Breast epithelium (tissue), 4 donors: ENCODE measurements at regions not wholly inside any gene's neighbourhood (a gene's known extent, or its start where the extent isn't known, plus 50 kb on each side); places are given as distances from the start of the nearest gene placed in this dataset.

ENCODE experiments used
- DNase-seq, 2 donors: peaks; one replicate each; pipeline ENCODE4 v3.0.0-alpha.2; 2019; ENCODE audit warnings: low spot score in 2 of 2
- H3K27ac ChIP-seq, 2 donors: fragments of 200-600 bp; sonication (generic) in 1 of 2; one replicate each; pipeline ENCODE4 v1.5.1; 2016 to 2019; ENCODE audit warnings: mild to moderate bottlenecking in 1 of 2
- H3K27me3 ChIP-seq, 2 donors: fragments of 200-600 bp; sonication (generic) in 1 of 2; one replicate each; pipeline versions ENCODE4 v1.5.1 to v1.6.0; 2017 to 2019; ENCODE audit warnings: control low read depth in 1 of 2, mild to moderate bottlenecking in 1 of 2
- H3K36me3 ChIP-seq: fragments of 200-600 bp; one replicate; pipeline ENCODE4 v1.5.1; 2019
- H3K4me1 ChIP-seq, 2 donors: fragments of 200-600 bp; sonication (generic); one replicate each; pipeline ENCODE4 v1.5.1; 2016 to 2019; ENCODE audit warnings: control low read depth in 1 of 2
- H3K4me3 ChIP-seq, 3 donors: fragments of 200-600 bp; sonication (generic); 1 replicate in 2 of 3; 2 replicates in 1 of 3; pipeline ENCODE4 v1.5.1; 2016 to 2019; ENCODE audit warnings: mild to moderate bottlenecking in 3 of 3, moderate library complexity in 2 of 3
- H3K9me3 ChIP-seq, 2 donors: fragments of 200-600 bp; sonication (generic) in 1 of 2; one replicate each; pipeline ENCODE4 v1.5.1; 2016 to 2019; ENCODE audit warnings: control low read depth in 1 of 2
- POLR2A ChIP-seq: fragments of 450-650 bp; IDR thresholded peaks from one replicate; pipeline ENCODE4 v1.6.1; 2016; ENCODE audit warnings: antibody characterized with exemption, mild to moderate bottlenecking, moderate library complexity
- POLR2AphosphoS5 ChIP-seq, 3 donors: sonication (generic); formaldehyde crosslinking; IDR thresholded peaks; one replicate each; pipeline ENCODE4 v1.6.1; 2017; ENCODE audit warnings: antibody characterized with exemption in 3 of 3
- intact Hi-C: fragments of 100-400 bp; cut with DNase I; formaldehyde crosslinking; loops from one replicate; pipeline ENCODE4 v1.15.1; 2023; ENCODE audit warnings: low total_unique reads
- TF ChIP-seq, protein P1 (sequence below), 3 donors: fragments of 450-650 bp; IDR thresholded peaks; one replicate each; pipeline ENCODE4 v1.5.1; 2016 to 2017; ENCODE audit warnings: antibody characterized with exemption in 3 of 3, mild to moderate bottlenecking in 3 of 3, moderate library complexity in 3 of 3

DNA sequence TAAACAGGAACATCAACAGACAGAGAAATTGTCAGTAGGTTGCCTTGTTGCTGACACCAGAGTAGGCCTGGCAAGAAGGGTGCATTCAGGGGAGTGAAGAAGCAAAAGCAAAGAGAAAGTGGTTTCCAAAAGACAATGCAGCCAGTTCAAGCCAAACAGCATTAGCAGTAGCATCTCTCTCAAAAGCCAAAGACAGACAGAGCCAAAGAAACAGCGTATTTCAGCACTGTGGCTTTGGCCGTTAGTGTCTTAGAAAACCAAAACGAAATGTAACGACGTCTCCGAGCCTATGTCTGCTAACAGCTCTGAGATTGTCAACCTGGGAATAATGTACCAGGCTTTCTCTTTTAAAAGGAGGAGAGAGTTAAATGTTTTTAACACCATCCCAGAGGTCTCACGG is 178.6 kb downstream of the NRP2 start:
- Histone ChIP-seq H3K4me3 (no peak overlapping the region), H3K36me3 (no peaks in the 10 kb centered on the region), H3K9me3 (no peaks in the 10 kb centered on the region), H3K27ac (no peak overlapping the region), H3K27me3 (no peaks in the 10 kb centered on the region), H3K4me1 (no peaks in the 10 kb centered on the region)
- no peak for DNase-seq
- intact Hi-C loops, result no loop called here
- no peak for TF ChIP-seq POLR2AphosphoS5 (IDR thresholded peaks at IDR 0.05)
- TF ChIP-seq, protein P1, sequence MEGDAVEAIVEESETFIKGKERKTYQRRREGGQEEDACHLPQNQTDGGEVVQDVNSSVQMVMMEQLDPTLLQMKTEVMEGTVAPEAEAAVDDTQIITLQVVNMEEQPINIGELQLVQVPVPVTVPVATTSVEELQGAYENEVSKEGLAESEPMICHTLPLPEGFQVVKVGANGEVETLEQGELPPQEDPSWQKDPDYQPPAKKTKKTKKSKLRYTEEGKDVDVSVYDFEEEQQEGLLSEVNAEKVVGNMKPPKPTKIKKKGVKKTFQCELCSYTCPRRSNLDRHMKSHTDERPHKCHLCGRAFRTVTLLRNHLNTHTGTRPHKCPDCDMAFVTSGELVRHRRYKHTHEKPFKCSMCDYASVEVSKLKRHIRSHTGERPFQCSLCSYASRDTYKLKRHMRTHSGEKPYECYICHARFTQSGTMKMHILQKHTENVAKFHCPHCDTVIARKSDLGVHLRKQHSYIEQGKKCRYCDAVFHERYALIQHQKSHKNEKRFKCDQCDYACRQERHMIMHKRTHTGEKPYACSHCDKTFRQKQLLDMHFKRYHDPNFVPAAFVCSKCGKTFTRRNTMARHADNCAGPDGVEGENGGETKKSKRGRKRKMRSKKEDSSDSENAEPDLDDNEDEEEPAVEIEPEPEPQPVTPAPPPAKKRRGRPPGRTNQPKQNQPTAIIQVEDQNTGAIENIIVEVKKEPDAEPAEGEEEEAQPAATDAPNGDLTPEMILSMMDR (IDR thresholded peaks at IDR 0.05), result no peak
- TF ChIP-seq POLR2A, result no peak

DNA sequence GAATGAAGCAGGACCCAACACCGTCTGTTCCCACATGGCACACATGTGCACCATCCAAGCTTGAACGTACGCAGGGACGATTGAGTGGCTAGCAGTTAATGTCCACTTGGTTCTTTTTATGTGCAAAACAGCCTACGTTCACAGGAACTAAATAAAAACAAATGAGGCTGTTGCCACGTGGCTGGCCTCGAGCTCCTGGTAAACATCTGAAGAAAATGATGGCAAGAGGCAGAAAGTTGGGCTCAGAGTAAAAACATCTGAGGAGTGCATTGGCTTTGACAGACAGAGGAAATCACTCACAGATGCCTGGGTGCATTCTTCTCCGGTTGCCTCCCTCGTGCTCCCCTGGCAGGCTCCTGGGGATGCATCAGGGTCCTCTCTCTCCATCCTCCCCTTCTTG is 177.9 kb downstream of the NRP2 start:
- Histone ChIP-seq H3K4me1 (no peaks in the 10 kb centered on the region), H3K9me3 (no peaks in the 10 kb centered on the region), H3K36me3 (no peaks in the 10 kb centered on the region), H3K27me3 (no peaks in the 10 kb centered on the region), H3K4me3 (no peak overlapping the region), H3K27ac (no peak overlapping the region)
- DNase-seq, result no peak
- TF ChIP-seq POLR2AphosphoS5 (IDR thresholded peaks at IDR 0.05) (no peak), POLR2A (no peak)
- TF ChIP-seq, protein P1 (IDR thresholded peaks at IDR 0.05), result no peak
- intact Hi-C loops, result no loop called here

DNA sequence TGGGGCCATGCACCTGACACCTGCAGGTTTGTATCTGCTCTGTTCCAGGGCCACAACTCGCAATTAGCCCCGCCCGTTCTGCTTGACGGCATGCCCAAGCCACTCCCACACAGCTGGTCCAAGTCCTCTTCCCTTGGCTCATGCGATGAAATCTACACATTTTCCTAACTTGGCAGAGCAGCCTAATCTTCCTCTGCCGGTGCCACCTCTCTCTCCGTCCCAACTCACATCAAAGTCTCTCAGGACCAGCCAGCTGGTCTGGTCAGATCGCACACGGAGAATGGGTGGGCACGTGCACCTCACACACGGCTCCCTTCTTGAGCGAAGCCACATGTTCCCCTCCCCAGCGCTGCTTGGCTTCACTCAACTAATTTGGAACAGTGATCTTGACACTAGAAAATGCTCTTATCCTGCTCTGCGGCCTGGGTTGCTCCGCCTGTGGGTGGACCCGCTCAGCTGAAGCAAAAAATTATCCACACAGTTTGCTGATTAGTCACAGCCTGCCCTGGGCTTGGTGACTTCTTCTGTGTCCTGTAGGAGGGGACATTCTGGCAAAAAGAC is 176.7 kb downstream of the NRP2 start:
- no peaks in the 10 kb centered on the region for H3K9me3 ChIP-seq
- no peaks in the 10 kb centered on the region for H3K27me3 ChIP-seq
- intact Hi-C loops, result loop anchor here (5.0 kb wide), 1 partner anchor 1027 kb away; no protein-coding TSS in a partner anchor
- H3K36me3 ChIP-seq, result no peaks in the 10 kb centered on the region
- H3K4me3 ChIP-seq, result peak overlapping the region in 1 of 3 donors; percentile 16
- no peaks in the 10 kb centered on the region for H3K4me1 ChIP-seq
- TF ChIP-seq, protein P1 (IDR thresholded peaks at IDR 0.05), result no peak
- no peak for TF ChIP-seq POLR2A
- TF ChIP-seq POLR2AphosphoS5 (IDR thresholded peaks at IDR 0.05), result no peak
- no peak for DNase-seq
- no peak overlapping the region for H3K27ac ChIP-seq

DNA sequence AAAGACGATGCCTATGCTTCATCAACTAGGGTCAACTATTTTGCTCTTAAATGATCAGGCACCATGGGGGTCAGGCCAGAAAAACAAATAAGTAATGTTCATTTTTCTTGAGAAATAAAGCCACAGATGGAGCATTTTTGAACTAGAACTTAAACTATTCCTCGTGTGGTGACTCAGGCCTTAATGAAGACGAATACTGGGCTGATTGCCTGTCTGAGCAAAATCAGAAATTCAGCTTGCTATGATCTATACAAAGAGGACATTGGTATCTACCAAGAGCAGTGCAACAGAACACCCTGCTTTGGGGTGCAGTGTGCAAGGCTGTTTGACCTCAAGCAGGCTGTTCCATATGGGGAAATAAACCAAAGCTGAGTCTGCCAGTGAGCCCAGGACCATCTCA is 176.0 kb downstream of the NRP2 start:
- DNase-seq, result no peak
- intact Hi-C loops, result loop anchor here (5.0 kb wide), 1 partner anchor 1026 kb away; no protein-coding TSS in a partner anchor
- no peak overlapping the region for H3K27ac ChIP-seq
- H3K4me3 ChIP-seq, result no peak overlapping the region
- TF ChIP-seq POLR2AphosphoS5 (IDR thresholded peaks at IDR 0.05), result no peak
- no peak for TF ChIP-seq POLR2A
- TF ChIP-seq, protein P1 (IDR thresholded peaks at IDR 0.05), result no peak
- H3K36me3 ChIP-seq, result no peaks in the 10 kb centered on the region
- no peaks in the 10 kb centered on the region for H3K9me3 ChIP-seq
- no peaks in the 10 kb centered on the region for H3K4me1 ChIP-seq
- no peaks in the 10 kb centered on the region for H3K27me3 ChIP-seq

DNA sequence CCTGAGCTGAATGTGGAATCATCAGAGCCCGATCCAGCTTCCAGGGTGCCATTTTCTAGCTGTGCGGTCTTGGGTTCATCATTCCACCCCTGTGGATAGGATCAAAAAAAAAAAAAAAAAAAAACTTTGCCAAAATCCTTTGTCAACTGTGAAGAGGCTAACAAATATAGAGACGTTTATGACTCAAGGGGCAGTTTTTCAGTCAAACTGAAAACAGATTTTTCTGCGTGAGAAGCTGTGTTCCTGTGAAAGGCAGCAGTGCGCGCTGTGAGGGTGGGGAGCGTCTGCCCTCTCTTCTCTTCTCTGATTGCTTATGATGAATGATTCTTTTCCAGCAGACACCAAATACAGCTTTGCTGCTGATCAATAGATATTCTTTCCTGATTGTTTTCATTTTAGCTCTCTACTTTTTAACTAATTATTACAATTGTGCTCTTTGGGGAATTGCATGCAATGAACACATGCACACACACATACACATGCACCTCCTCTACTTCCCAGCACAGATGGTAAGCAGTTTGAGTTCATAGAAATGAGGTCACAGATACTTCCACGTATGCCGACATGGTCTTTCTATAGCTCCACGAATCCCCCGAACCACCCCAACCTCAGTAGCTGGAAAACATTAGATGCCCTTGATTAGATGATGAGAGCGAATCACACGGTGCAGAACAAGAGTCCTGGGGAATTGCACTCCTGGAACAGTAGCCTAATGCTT is 175.4 kb downstream of the NRP2 start:
- TF ChIP-seq, protein P1 (IDR thresholded peaks at IDR 0.05), result no peak
- intact Hi-C loops, result loop anchor here (5.0 kb wide), 1 partner anchor 1025 kb away; no protein-coding TSS in a partner anchor
- no peak overlapping the region for H3K27ac ChIP-seq

More for the DNA sequence above, 175.4 kb downstream of the NRP2 start:
- H3K4me1 ChIP-seq, result no peaks in the 10 kb centered on the region
- H3K4me3 ChIP-seq, result no peak overlapping the region
- H3K36me3 ChIP-seq, result no peaks in the 10 kb centered on the region
- no peaks in the 10 kb centered on the region for H3K27me3 ChIP-seq
- no peaks in the 10 kb centered on the region for H3K9me3 ChIP-seq
- DNase-seq, result no peak
